HCT116 (cell line): ENCODE measurements at regions not wholly inside any gene's neighbourhood (a gene's known extent, or its start where the extent isn't known, plus 50 kb on each side); places are given as distances from the start of the nearest gene placed in this dataset.

Experiments
- ATAC-seq: fragments of 200-7000 bp; cut with Tn5 transposase; 2 replicates; pipeline ENCODE4 v1.9.1; 2020; ENCODE audit warnings: mild to moderate bottlenecking, moderate library complexity
- BruUV-seq: library from RNA; stranded (reverse); fragments of 400-500 nt; replicated peaks from 2 replicates; lab custom pipeline; 2021; lab: Mats Ljungman, UMichigan
- CTCF ChIA-PET: fragments of 300-600 bp; sonication (Branson Sonifier 250); formaldehyde crosslinking; loops from one replicate; lab custom pipeline; 2021; ENCODE audit warnings: antibody characterized with exemption; lab: Charles Lee
- POLR2A ChIA-PET: fragments of 300-600, 350-600 bp; sonication (Branson Sonifier 250); formaldehyde crosslinking; loops from one replicate; lab custom pipeline; 2021; ENCODE audit warnings: antibody characterized with exemption; lab: Charles Lee
- RAD21 ChIA-PET, 2 experiments: fragments of 300-600 bp; sonication (Branson Sonifier 250); formaldehyde crosslinking; loops; one replicate each; lab custom pipeline; 2023; ENCODE audit warnings: low total read pairs in 2 of 2; ENCODE audit not compliant: uncharacterized antibody in 2 of 2, unreplicated experiment in 2 of 2, low non-redundant PET in 1 of 2; lab: Charles Lee
- DNase-seq: peaks from one replicate; pipeline ENCODE4 v3.0.0-alpha.2; 2010; ENCODE audit warnings: low read depth, low spot score
- H2AFZ ChIP-seq: fragments of 200-600 bp; shearing (Covaris generic), sonication (generic); 2 replicates; pipeline ENCODE4 v1.6.1; 2017; ENCODE audit warnings: low read depth, mixed run types, mixed read lengths, antibody characterized with exemption, low read length; ENCODE audit not compliant: poor library complexity, severe bottlenecking
- H3K27ac ChIP-seq: 2 replicates; pipeline ENCODE4 v1.5.1; 2012; ENCODE audit warnings: low read depth, low read length
- H3K27me3 ChIP-seq: fragments of 200-600 bp; sonication (generic); 2 replicates; pipeline ENCODE4 v1.6.1; 2016; ENCODE audit warnings: mixed run types, low read length, mixed read lengths; ENCODE audit not compliant: insufficient read depth
- H3K36me3 ChIP-seq, 2 experiments: fragments of 200-500 bp in 1 of 2; fragments of 200-600 bp in 1 of 2; sonication (Bioruptor generic) in 1 of 2; sonication (generic) in 1 of 2; 2 replicates each; pipeline versions ENCODE4 v1.5.1 to v1.6.1; 2014 to 2016; ENCODE audit warnings: low read length in 2 of 2, inconsistent platforms in 1 of 2, mixed read lengths in 1 of 2, mixed run types in 1 of 2; ENCODE audit not compliant: insufficient read depth in 2 of 2, control insufficient read depth in 1 of 2
- H3K4me1 ChIP-seq, 2 experiments: fragments of 200-600 bp in 1 of 2; sonication (generic) in 1 of 2; 2 replicates each; pipeline versions ENCODE4 v1.5.1 to v1.6.1; 2012 to 2017; ENCODE audit warnings: low read length in 2 of 2, inconsistent platforms in 1 of 2, mild to moderate bottlenecking in 1 of 2, mixed read lengths in 1 of 2, mixed run types in 1 of 2, moderate library complexity in 1 of 2; ENCODE audit not compliant: insufficient read depth in 2 of 2, control insufficient read depth in 1 of 2
- H3K4me2 ChIP-seq: fragments of 200-600 bp; sonication (generic); 2 replicates; pipeline ENCODE4 v1.6.1; 2017; ENCODE audit warnings: mixed run types, low read length, mixed read lengths
- H3K4me3 ChIP-seq, 2 experiments: fragments of 200-600 bp in 1 of 2; sonication (generic) in 1 of 2; replicated peaks in 1 of 2; 2 replicates each; pipeline ENCODE4 v1.5.1; 2011 to 2016; ENCODE audit warnings: low read length in 2 of 2, control low read depth in 1 of 2, low read depth in 1 of 2, mild to moderate bottlenecking in 1 of 2, mixed read lengths in 1 of 2, mixed run types in 1 of 2
- H3K79me2 ChIP-seq: fragments of 200-600 bp; sonication (generic); 2 replicates; pipeline ENCODE4 v1.6.1; 2017; ENCODE audit warnings: mild to moderate bottlenecking, mixed run types, low read length, moderate library complexity, mixed read lengths; ENCODE audit not compliant: insufficient read depth
- H3K9ac ChIP-seq: fragments of 200-600 bp; sonication (generic); 2 replicates; pipeline ENCODE4 v1.6.1; 2016; ENCODE audit warnings: low read length, mixed read lengths
- H3K9me2 ChIP-seq: fragments of 200-600 bp; sonication (generic), shearing (Covaris generic); 2 replicates; pipeline ENCODE4 v1.6.1; 2017; ENCODE audit warnings: mixed run types, mild to moderate bottlenecking, moderate library complexity; ENCODE audit not compliant: insufficient read depth
- H3K9me3 ChIP-seq, 2 experiments: fragments of 200-500 bp in 1 of 2; fragments of 200-600 bp in 1 of 2; sonication (Bioruptor generic) in 1 of 2; sonication (generic) in 1 of 2; 2 replicates each; pipeline ENCODE4 v1.6.1; 2014 to 2017; ENCODE audit warnings: low read length in 2 of 2, mixed read lengths in 2 of 2, inconsistent platforms in 1 of 2, low read depth in 1 of 2, mild to moderate bottlenecking in 1 of 2, mixed run types in 1 of 2, moderate library complexity in 1 of 2; ENCODE audit not compliant: control insufficient read depth in 1 of 2, insufficient read depth in 1 of 2
- H4K20me1 ChIP-seq: fragments of 200-600 bp; sonication (generic), shearing (Covaris generic); 2 replicates; pipeline ENCODE4 v1.6.1; 2017; ENCODE audit warnings: mixed run types, mild to moderate bottlenecking, moderate library complexity; ENCODE audit not compliant: insufficient read depth
- CBX3 ChIP-seq: IDR thresholded peaks from 2 replicates; pipeline ENCODE4 v1.6.1; 2012; ENCODE audit warnings: low read depth
- CEBPB ChIP-seq: IDR thresholded peaks from 2 replicates; pipeline ENCODE4 v1.6.1; 2012; ENCODE audit warnings: low read depth
- CTCF ChIP-seq, 3 experiments: fragments of 200-600 bp in 1 of 3; sonication (generic) in 1 of 3; IDR thresholded peaks in 2 of 3; conservative IDR thresholded peaks in 1 of 3; 2 replicates each; pipeline ENCODE4 v1.5.1; 2012 to 2017; ENCODE audit warnings: low read depth in 2 of 3, low read length in 2 of 3, antibody characterized with exemption in 1 of 3, borderline replicate concordance in 1 of 3, control low read depth in 1 of 3, mild to moderate bottlenecking in 1 of 3, mixed read lengths in 1 of 3, mixed run types in 1 of 3, moderate library complexity in 1 of 3; ENCODE audit not compliant: insufficient read depth in 1 of 3
- EGR1 ChIP-seq: IDR thresholded peaks from 2 replicates; pipeline ENCODE4 v1.6.1; 2012; ENCODE audit warnings: low read depth
- FOSL1 ChIP-seq: IDR thresholded peaks from 2 replicates; pipeline ENCODE4 v1.6.1; 2012; ENCODE audit warnings: low read depth
- SP1 ChIP-seq: IDR thresholded peaks from 2 replicates; pipeline ENCODE4 v1.6.1; 2012; ENCODE audit warnings: low read depth
- TCF7L2 ChIP-seq: IDR thresholded peaks from 2 replicates; pipeline ENCODE4 v1.7.0; 2011; ENCODE audit warnings: borderline replicate concordance, inconsistent platforms; ENCODE audit not compliant: insufficient read depth, insufficient read length; ENCODE audit errors: extremely low read depth
- YY1 ChIP-seq: IDR thresholded peaks from 2 replicates; pipeline ENCODE4 v1.6.1; 2011; ENCODE audit warnings: low read length, low read depth, moderate library complexity, mild to moderate bottlenecking; ENCODE audit not compliant: insufficient replicate concordance; ENCODE audit errors: extremely low read depth
- ZNF274 ChIP-seq: fragments of 200-500 bp; sonication (Bioruptor generic); IDR thresholded peaks from 2 replicates; pipeline ENCODE4 v1.6.1; 2014; ENCODE audit warnings: mild to moderate bottlenecking, low read depth, low read length, inconsistent platforms
- intact Hi-C: fragments of 100-400 bp; cut with micrococcal nuclease; formaldehyde crosslinking; loops from 2 replicates; pipeline ENCODE4 v1.10.0; 2022
- TF ChIP-seq, protein P1 (sequence below): IDR thresholded peaks from 2 replicates; pipeline ENCODE4 v1.6.1; 2012; ENCODE audit warnings: low read depth
- TF ChIP-seq, protein P2 (sequence below): IDR thresholded peaks from 2 replicates; pipeline ENCODE4 v1.6.1; 2011; ENCODE audit warnings: mild to moderate bottlenecking, low read length, moderate library complexity; ENCODE audit not compliant: insufficient replicate concordance; ENCODE audit errors: extremely low read depth

GRCh38 chr17:33766721-33767120 lies 473.6 kb upstream of the ASIC2 start:
- RAD21 ChIA-PET: no interaction called here
- intact Hi-C loops: loop anchor here (1.0 kb wide), 1 partner anchor 30 kb away; no protein-coding TSS in a partner anchor
- no peak for DNase-seq
- H3K27me3 ChIP-seq: no peaks in the 10 kb centered on the region
- H4K20me1 ChIP-seq: no peaks in the 10 kb centered on the region
- no peaks in the 10 kb centered on the region for H3K79me2 ChIP-seq
- POLR2A ChIA-PET: no interaction called here
- H3K4me3 ChIP-seq: no peak overlapping the region
- CTCF ChIA-PET: no interaction called here
- H3K27ac ChIP-seq: no peak overlapping the region
- no peak overlapping the region for H3K4me2 ChIP-seq
- TF ChIP-seq CEBPB: no peak
- no peak for TF ChIP-seq YY1
- TF ChIP-seq ZNF274: no peak
- no peak for TF ChIP-seq CTCF (IDR thresholded peaks at IDR 0.05 in 2 of 3, conservative IDR thresholded peaks at IDR 0.05 in 1 of 3; ENCODE audit: borderline replicate concordance in 1 of 3, insufficient read depth in 1 of 3, low read depth in 2 of 3, low read length in 2 of 3)
- TF ChIP-seq SP1: no peak
- no peak for TF ChIP-seq EGR1
- TF ChIP-seq, all 23 proteins: peak for 0
- ATAC-seq: no peak
- Histone ChIP-seq H3K9me3 (no peaks in the 10 kb centered on the region; a peak in 1 of 4 replicates), H3K36me3 (no peaks in the 10 kb centered on the region), H2AFZ (no peak overlapping the region), H3K4me1 (no peaks in the 10 kb centered on the region), H3K9me2 (no peaks in the 10 kb centered on the region), H3K9ac (no peak overlapping the region)
- BruUV-seq: no TSS peak

DNA sequence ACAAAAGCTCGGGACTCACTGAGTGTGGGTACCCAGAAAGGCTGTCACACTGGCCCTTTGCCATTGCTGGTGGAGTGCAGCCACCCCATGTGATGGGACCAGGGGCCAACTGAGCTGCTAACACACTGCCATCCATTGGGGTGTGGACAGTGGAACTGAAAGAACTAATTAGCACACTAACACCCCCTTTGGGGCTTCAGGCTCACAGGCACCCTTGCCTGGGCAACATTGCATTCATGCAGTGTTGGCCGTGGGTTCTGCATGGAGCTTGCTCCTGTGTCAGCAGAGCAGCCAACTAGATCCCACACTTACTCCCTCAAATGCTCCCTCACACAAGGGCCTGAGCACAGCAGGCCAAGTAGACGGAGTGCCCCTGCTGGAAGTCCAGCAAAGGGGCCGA lies 476.0 kb upstream of the ASIC2 start:
- Histone ChIP-seq H3K79me2 (no peaks in the 10 kb centered on the region), H3K4me3 (no peak overlapping the region), H3K4me2 (no peak overlapping the region), H3K9me3 (no peaks in the 10 kb centered on the region; a peak in 1 of 4 replicates), H3K27me3 (no peaks in the 10 kb centered on the region), H3K27ac (no peak overlapping the region), H3K9ac (no peak overlapping the region), H4K20me1 (no peaks in the 10 kb centered on the region), H3K4me1 (no peaks in the 10 kb centered on the region), H2AFZ (no peak overlapping the region), H3K36me3 (no peaks in the 10 kb centered on the region), H3K9me2 (no peaks in the 10 kb centered on the region)
- ChIA-PET RAD21 (no interaction called here), POLR2A (no interaction called here), CTCF (no interaction called here)
- intact Hi-C loops: no loop called here
- ATAC-seq: no peak
- DNase-seq: no peak
- no TSS peak for BruUV-seq
- TF ChIP-seq ZNF274 (no peak), CBX3 (no peak), TCF7L2 (no peak), FOSL1 (no peak), CEBPB (no peak), SP1 (no peak), YY1 (no peak), EGR1 (no peak)
- TF ChIP-seq, protein P1, sequence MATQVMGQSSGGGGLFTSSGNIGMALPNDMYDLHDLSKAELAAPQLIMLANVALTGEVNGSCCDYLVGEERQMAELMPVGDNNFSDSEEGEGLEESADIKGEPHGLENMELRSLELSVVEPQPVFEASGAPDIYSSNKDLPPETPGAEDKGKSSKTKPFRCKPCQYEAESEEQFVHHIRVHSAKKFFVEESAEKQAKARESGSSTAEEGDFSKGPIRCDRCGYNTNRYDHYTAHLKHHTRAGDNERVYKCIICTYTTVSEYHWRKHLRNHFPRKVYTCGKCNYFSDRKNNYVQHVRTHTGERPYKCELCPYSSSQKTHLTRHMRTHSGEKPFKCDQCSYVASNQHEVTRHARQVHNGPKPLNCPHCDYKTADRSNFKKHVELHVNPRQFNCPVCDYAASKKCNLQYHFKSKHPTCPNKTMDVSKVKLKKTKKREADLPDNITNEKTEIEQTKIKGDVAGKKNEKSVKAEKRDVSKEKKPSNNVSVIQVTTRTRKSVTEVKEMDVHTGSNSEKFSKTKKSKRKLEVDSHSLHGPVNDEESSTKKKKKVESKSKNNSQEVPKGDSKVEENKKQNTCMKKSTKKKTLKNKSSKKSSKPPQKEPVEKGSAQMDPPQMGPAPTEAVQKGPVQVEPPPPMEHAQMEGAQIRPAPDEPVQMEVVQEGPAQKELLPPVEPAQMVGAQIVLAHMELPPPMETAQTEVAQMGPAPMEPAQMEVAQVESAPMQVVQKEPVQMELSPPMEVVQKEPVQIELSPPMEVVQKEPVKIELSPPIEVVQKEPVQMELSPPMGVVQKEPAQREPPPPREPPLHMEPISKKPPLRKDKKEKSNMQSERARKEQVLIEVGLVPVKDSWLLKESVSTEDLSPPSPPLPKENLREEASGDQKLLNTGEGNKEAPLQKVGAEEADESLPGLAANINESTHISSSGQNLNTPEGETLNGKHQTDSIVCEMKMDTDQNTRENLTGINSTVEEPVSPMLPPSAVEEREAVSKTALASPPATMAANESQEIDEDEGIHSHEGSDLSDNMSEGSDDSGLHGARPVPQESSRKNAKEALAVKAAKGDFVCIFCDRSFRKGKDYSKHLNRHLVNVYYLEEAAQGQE: no peak
- TF ChIP-seq, protein P2, sequence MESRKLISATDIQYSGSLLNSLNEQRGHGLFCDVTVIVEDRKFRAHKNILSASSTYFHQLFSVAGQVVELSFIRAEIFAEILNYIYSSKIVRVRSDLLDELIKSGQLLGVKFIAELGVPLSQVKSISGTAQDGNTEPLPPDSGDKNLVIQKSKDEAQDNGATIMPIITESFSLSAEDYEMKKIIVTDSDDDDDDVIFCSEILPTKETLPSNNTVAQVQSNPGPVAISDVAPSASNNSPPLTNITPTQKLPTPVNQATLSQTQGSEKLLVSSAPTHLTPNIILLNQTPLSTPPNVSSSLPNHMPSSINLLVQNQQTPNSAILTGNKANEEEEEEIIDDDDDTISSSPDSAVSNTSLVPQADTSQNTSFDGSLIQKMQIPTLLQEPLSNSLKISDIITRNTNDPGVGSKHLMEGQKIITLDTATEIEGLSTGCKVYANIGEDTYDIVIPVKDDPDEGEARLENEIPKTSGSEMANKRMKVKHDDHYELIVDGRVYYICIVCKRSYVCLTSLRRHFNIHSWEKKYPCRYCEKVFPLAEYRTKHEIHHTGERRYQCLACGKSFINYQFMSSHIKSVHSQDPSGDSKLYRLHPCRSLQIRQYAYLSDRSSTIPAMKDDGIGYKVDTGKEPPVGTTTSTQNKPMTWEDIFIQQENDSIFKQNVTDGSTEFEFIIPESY: no peak
